Psoas muscle (tissue), 7 donors: ENCODE measurements at regions not wholly inside any gene's neighbourhood (a gene's known extent, or its start where the extent isn't known, plus 50 kb on each side); places are given as distances from the start of the nearest gene placed in this dataset.

ENCODE experiments used
- ATAC-seq, 4 donors: fragments of 200-7000 bp; cut with Tn5 transposase; one replicate each; pipeline ENCODE4 v1.9.1; 2020; ENCODE audit warnings: moderate library complexity in 3 of 4, mild to moderate bottlenecking in 2 of 4
- DNase-seq, 2 donors: peaks; one replicate each; pipeline ENCODE4 v3.0.0-alpha.2; 2020
- H3K27ac ChIP-seq: fragments of 200-600 bp; one replicate; pipeline ENCODE4 v1.8.0; 2022
- H3K27me3 ChIP-seq, 3 donors: fragments of 200-600 bp in 1 of 3; one replicate each; pipeline versions ENCODE4 v1.6.1 to v1.8.0; 2013 to 2022; ENCODE audit warnings: low read length in 2 of 3, mild to moderate bottlenecking in 2 of 3, moderate library complexity in 1 of 3; ENCODE audit not compliant: insufficient read depth in 3 of 3
- H3K36me3 ChIP-seq, 2 donors: fragments of 200-600 bp in 1 of 2; one replicate each; pipeline versions ENCODE4 v1.6.1 to v1.8.0; 2013 to 2022; ENCODE audit warnings: low read depth in 1 of 2, mild to moderate bottlenecking in 1 of 2, moderate library complexity in 1 of 2; ENCODE audit not compliant: insufficient read depth in 1 of 2
- H3K4me1 ChIP-seq: fragments of 200-600 bp; one replicate; pipeline ENCODE4 v1.8.0; 2022
- H3K4me3 ChIP-seq: fragments of 200-600 bp; one replicate; pipeline ENCODE4 v1.8.0; 2022; ENCODE audit warnings: mild to moderate bottlenecking
- H3K9me3 ChIP-seq: fragments of 200-600 bp; one replicate; pipeline ENCODE4 v1.8.0; 2022
- WGBS, 3 donors: extraction: QIAGEN DNeasy Blood & Tissue Kit; methylation state at CpG; one replicate each; pipeline versions ENCODE4 v1.1.6 to v1.1.7; 2013; 5-methylcytosine and 5-hydroxymethylcytosine counted together
- intact Hi-C, 2 donors: fragments of 100-400 bp; cut with DNase I; formaldehyde crosslinking; loops; one replicate each; pipeline versions ENCODE4 v1.11.0 to v1.14.2; 2022
- TF ChIP-seq, protein P1 (sequence below): fragments of 200-600 bp; IDR thresholded peaks from one replicate; pipeline ENCODE4 v1.8.0; 2022; ENCODE audit warnings: antibody characterized with exemption
- donor health status: healthy with polysubstance abuse.
- donor health status: DM: no; HTN: no; CAD: no; lungs with moderate emphysema.
- donor health status: Bipolar disorder and iron deficiency.
- donor health status: healthy.
- donor health status: DM: yes; HTN: yes; CAD: no.
- donor health status: DM: no; HTN: no; CAD: no.
- donor health status: DM: yes; HTN: yes; CAD: no.

DNA sequence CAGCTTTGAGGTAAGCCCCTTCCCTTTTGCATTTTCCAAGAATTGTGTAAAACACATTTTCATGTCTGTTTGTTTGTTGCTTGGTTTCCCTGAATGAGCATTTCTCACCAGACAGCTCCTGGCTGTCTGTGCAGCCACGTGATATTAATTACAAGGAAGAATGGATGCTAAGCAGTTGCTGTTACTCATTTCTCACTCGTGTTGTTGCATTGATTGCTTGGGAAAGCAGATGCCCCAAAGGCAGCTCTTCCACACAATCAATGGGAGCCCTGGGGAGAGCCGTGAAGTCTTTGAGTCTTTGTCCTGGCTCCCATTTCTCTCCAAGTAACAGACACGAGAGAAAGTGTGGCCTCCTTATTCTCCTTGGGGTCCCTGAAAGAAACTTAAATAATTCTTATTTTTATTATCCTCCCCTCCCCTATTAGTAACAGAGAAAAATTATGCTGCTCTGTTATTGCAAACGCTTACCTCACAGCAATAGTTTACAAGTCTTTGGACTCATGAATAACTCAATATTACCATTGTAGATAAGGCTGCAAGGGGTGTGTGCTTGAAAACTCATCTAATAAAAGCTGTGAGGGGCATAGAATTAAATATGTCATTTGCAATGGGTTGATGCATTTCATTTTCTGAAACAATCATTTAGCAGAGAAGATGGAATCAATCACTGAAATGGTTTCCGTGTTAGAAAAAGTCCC, 127.7 kb upstream of the CAMK1G start:
- Histone ChIP-seq H3K27me3 (peaks cover 0 to 3% (median 0%) of the 10 kb centered on the region in 3 donors), H3K4me1 (no peaks in the 10 kb centered on the region), H3K4me3 (no peak overlapping the region), H3K9me3 (no peaks in the 10 kb centered on the region), H3K27ac (no peak overlapping the region), H3K36me3 (no peaks in the 10 kb centered on the region)
- no peak for ATAC-seq
- WGBS, 3 donors, result 61 to 66% (median 64%) methylated on average over 6 of the region's 6 CpGs
- TF ChIP-seq, protein P1, sequence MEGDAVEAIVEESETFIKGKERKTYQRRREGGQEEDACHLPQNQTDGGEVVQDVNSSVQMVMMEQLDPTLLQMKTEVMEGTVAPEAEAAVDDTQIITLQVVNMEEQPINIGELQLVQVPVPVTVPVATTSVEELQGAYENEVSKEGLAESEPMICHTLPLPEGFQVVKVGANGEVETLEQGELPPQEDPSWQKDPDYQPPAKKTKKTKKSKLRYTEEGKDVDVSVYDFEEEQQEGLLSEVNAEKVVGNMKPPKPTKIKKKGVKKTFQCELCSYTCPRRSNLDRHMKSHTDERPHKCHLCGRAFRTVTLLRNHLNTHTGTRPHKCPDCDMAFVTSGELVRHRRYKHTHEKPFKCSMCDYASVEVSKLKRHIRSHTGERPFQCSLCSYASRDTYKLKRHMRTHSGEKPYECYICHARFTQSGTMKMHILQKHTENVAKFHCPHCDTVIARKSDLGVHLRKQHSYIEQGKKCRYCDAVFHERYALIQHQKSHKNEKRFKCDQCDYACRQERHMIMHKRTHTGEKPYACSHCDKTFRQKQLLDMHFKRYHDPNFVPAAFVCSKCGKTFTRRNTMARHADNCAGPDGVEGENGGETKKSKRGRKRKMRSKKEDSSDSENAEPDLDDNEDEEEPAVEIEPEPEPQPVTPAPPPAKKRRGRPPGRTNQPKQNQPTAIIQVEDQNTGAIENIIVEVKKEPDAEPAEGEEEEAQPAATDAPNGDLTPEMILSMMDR, result no peak
- intact Hi-C loops, result no loop called here
- no peak for DNase-seq

DNA sequence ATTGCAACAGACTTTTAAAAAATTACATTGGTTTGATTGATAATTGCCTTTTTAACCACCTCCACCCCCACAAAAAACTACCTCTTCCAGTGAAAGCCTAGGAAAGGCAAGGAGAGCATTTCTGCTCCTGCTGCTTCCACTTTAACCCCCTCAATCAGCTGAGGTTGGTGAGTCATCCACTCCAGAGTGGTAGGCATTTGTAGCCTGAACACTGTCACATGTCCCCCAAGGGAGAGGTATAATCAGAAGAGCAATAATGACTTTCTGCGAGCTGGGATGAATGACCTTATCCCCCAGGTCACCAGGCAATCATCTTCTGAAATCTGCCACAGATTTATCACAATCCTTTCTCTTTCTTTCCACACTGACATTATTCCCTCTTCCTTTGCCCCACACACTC, 126.6 kb upstream of the CAMK1G start:
- WGBS, 3 donors, result 37 to 67% (median 57%) methylated on average over 1 of the region's 1 CpG
- intact Hi-C loops, result no loop called here
- ATAC-seq (no peak), DNase-seq (no peak)
- H3K9me3 ChIP-seq, result peaks cover 4% of the 10 kb centered on the region
- TF ChIP-seq, protein P1, result no peak
- H3K4me3 ChIP-seq, result no peak overlapping the region
- no peak overlapping the region for H3K27ac ChIP-seq
- H3K27me3 ChIP-seq, result peaks cover 0 to 3% (median 0%) of the 10 kb centered on the region in 3 donors
- H3K4me1 ChIP-seq, result no peaks in the 10 kb centered on the region
- H3K36me3 ChIP-seq, result no peaks in the 10 kb centered on the region

DNA sequence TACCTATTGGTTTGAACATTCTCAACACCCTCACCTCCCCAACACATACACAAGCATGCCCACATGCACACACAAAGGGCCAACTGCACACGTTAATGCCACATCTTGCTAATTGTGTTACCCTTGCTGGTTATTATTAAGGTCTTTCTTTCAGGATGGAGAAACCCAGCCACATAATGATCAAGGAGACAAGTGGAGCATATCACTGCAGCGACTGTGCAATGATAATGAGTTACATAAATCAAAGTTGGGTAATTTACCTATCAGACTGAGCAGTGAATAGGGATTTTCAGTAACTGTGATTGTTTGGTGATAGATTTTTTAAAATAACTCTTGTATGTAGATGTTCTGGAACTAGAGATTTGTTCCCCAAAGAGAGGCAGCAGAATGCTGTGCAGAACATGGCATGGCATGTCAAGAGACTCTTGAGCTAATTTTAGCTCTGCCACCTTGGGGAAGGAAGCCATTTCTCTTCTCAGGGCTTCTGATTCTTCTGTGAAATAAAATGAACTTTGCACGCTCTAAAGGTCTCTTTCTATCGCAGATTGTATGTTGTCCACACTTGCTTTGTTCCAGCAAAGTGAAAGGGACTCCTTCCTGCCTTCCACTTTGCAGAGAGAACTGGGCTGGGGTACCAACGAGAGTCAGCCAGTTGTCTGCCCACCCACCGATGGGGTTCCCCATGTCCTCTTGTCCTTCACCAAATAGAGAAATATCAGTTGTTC, 126.0 kb upstream of the CAMK1G start:
- 74 to 81% (median 76%) methylated on average over 6 of the region's 6 CpGs for WGBS, 3 donors
- intact Hi-C loops, result no loop called here
- no peak for ATAC-seq
- TF ChIP-seq, protein P1, result no peak
- Histone ChIP-seq H3K9me3 (peaks cover 4% of the 10 kb centered on the region), H3K27me3 (peaks cover 0 to 3% (median 0%) of the 10 kb centered on the region in 3 donors), H3K4me1 (no peaks in the 10 kb centered on the region), H3K4me3 (no peak overlapping the region), H3K36me3 (no peaks in the 10 kb centered on the region), H3K27ac (no peak overlapping the region)
- DNase-seq, result no peak

DNA sequence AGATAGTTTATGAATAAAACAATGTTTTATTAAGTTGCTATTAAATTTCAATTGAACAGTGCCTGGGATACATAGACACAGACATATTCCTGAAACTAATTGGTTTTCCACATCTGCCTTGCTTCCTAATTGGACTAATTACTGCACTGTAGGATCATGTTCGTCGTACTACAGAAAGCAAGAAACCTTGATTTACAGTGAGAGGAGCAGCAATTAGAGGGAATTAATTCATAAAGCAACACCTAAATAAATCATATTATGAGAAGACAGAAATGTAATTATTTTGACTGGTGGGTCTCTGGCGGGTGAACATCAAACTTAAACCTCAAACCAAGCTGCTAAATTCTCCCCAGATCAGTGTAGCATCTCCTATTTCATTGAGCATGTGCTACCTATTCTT, 124.6 kb upstream of the CAMK1G start:
- Histone ChIP-seq H3K27me3 (peaks cover 0 to 4% (median 0%) of the 10 kb centered on the region in 3 donors), H3K9me3 (peaks cover 4% of the 10 kb centered on the region), H3K36me3 (no peaks in the 10 kb centered on the region), H3K4me3 (no peak overlapping the region), H3K4me1 (no peaks in the 10 kb centered on the region), H3K27ac (no peak overlapping the region)
- TF ChIP-seq, protein P1, result no peak
- intact Hi-C loops, result no loop called here
- ATAC-seq, result no peak
- DNase-seq, result no peak
- 40 to 52% (median 51%) methylated on average over 3 of the region's 3 CpGs for WGBS, 3 donors
